GM19025 (cell line): ENCODE measurements at regions not wholly inside any gene's neighbourhood (a gene's known extent, or its start where the extent isn't known, plus 50 kb on each side); places are given as distances from the start of the nearest gene placed in this dataset.
A peak's percentile ranks its signal among the peaks of the same experiment; 100 is the strongest.

Experiments
- ATAC-seq: cut with Tn5 transposase; IDR thresholded peaks from one replicate; pipeline ENCODE4 v1.9.1; 2021; ENCODE audit warnings: mild to moderate bottlenecking, low read depth, moderate library complexity; ENCODE audit not compliant: unreplicated experiment

DNA sequence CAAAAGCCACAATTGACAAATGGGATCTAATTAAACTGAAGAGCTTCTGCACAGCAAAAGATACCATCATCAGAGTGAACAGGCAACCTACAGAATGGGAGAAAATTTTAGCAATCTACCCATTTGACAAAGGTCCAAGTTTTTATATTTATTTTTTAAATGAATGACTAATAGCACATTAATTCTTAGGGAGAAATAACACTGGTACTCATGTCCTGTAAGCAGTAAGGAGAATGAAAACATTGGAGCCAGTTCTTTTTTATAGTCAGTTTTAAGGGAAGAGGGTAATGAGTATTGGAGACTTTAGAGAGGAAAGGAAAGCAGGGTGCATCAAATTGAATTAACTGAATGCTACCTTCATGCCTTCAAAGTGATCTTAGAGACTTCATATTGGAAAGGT is 404.7 kb upstream of the TGFBR2 start:
- no peak for ATAC-seq

DNA sequence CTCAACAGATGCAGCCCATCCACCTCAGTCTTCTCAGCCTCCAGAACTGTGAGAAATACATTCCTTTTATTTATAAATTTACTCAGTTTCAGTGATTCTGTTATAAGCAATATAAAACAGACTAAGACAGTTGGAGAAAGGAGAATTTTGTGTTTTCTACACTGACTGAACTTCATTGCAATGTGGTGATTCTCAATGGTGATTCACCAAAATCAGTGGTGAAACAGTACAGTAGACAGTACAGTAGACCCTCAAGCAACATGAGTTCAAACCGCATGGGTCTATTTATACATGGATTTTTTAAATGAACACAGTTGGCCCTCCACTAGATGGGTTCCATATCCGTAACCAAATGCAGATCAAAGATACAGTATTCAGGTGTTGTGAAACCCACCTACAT is 403.1 kb upstream of the TGFBR2 start:
- ATAC-seq, result no peak

DNA sequence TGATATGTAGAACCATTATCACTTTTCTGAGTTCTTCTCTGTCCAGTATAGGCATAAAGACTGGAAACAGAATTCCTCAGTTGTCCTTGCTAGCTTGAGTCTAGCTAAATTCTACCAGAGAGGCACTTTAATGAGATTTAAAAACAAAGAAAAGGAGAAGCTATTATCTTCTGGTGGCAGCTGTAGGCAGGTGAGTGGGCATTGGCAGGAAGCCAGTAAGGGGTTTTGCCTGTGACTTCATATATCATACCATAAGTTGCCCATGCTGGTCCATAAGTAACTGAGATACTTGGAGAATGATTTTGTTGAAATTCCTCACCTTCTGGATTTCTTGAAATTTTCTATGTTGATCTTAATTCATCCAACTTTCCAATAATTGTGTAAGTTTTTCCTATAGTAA is 402.3 kb upstream of the TGFBR2 start:
- no peak for ATAC-seq

DNA sequence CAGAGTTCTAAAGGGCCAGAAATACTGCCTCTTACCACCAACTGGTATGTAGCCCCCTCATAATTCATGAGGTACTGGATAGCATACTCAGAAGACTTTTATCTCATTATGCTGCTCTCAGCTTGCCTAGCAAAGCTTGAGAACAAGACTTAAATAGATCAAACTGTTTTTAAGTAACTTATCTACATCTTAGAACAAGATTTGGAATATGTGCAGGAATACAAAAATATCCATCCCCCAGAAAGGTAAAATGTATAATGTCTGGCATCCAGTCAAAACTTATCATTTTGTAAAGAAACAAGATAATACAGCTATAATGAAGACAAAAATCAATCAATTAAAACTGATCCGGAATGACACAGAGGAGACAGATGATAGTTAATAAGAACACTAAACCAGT is 400.4 kb upstream of the TGFBR2 start:
- ATAC-seq, result no peak

DNA sequence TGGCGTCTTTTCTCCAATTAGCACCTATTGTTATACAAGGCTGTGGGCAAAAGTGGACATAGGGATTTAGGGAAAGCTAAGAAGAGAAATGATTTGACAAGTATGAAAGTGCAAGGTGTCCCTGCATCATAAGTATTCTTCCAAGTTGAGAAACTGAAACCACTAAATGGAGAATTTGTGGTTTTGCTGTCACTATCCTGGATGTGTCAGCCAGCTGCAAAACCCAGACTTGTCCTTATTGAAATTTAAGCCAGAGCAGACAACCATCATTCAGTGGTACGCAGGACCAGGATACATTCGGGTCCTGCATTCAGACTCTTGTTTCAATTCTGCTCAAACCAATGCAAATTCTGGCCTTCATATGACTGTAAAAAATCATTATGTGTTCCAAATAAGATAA is 384.8 kb upstream of the TGFBR2 start:
- ATAC-seq, result no peak

DNA sequence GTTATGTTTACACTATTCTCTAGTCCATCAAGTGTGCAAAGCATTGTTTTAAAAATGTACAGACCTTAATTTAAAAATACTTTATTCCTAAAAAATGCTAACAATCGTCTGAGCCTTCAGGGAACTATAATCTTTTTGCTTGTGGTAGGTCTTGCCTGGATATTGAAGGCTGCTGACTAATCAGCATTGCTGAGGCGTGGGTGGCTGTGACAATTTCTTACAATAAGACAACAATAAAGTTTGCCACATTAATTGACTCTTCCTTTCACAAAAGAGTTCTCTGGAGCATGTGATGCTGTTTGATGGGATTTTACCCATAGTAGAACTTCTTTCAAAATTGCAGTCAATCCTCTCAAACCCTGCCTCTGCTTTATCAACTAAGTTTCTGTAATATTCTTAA is 384.0 kb upstream of the TGFBR2 start:
- no peak for ATAC-seq

DNA sequence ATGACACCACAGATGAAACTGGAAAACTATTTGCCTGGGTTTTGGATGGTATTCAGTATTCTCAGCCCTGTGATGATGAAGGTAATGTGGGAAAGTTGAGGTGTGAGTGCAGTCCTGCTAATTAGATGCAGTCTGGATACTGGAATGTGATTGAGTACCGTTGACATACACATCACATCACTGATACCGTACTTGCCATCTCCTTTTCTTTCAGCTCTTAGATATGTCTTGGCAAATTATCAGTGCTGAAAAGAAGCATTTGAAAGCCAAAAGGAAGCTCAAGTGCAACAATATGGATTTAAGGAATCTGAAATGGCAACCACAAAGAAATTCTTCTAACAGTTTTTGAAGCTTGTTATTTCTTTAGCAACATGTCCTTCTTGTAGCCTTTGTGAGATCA is 381.4 kb upstream of the TGFBR2 start:
- ATAC-seq, result no peak

DNA sequence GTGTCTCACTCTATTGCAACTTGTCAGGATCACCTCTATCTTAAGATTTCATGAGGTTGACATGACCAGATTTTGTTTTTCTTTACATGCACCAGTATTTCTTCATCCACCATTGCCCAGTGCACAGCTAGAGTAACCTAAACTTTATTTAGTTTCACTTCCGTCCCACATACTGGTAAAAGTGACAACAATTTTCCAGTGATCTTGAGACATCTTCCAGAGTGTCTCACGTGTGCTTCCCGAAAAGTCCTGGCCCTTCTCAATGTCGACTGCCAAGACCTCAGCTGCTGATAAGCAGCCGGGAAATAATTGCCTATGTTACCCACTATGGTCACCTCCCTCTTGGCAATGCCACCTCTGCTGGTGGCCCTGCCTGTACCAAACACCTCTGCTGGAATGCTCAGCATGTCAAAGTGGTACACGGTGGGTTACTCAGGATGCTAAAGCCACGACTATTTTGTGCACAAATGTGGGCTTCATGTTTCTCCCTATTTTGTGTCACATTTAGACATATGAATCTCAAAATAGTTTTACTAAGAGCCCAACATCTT is 379.7 kb upstream of the TGFBR2 start:
- no peak for ATAC-seq

DNA sequence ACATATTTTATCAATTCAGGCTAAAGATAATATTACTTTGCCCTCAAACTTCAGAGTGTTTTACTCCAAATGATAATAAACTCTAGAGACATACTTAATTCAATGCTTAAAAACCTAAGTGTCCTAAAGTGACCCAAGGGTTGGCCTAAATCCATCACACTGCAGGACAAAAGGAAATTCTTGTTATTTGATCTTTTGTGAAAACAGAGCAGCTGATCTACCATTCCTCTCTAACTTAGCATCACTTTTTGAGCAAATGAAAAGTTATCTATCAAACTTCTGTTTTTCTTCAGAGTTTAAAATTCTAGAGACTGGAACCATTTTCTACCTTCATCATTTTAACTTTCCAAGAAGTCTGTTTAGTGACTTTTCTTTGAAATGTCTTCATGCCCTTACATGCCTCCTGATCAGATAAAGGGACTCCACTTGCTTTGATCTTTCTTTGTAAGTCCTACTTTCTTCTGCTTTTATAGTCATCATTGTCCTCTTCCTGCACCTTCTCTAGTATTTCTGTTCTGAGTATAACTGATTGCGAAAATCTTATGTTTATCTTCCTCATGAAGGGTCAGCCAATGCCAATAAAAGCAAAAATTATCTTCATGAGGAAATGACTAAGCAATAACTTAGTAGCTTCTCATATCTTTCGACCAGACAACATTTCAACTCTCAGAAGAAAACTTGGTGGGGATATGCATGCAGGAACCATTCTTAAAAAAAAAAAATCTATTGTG is 378.7 kb upstream of the TGFBR2 start:
- ATAC-seq, result no peak

DNA sequence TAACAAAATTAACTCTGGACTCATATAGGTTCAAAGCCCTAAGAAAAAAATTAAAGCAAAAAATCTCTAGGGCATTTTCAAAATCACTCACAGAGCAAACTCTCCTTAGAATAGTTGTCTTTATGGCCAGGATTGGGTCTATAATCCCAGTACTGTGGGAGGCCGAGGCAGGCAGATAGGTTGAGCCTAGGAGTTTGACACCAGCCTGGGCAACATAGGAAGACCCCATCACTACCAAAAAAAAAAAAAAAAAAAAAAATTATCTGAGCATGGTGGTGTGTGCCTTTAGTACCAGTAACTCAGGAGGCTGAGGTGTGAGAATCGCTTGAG is 378.1 kb upstream of the TGFBR2 start:
- no peak for ATAC-seq

DNA sequence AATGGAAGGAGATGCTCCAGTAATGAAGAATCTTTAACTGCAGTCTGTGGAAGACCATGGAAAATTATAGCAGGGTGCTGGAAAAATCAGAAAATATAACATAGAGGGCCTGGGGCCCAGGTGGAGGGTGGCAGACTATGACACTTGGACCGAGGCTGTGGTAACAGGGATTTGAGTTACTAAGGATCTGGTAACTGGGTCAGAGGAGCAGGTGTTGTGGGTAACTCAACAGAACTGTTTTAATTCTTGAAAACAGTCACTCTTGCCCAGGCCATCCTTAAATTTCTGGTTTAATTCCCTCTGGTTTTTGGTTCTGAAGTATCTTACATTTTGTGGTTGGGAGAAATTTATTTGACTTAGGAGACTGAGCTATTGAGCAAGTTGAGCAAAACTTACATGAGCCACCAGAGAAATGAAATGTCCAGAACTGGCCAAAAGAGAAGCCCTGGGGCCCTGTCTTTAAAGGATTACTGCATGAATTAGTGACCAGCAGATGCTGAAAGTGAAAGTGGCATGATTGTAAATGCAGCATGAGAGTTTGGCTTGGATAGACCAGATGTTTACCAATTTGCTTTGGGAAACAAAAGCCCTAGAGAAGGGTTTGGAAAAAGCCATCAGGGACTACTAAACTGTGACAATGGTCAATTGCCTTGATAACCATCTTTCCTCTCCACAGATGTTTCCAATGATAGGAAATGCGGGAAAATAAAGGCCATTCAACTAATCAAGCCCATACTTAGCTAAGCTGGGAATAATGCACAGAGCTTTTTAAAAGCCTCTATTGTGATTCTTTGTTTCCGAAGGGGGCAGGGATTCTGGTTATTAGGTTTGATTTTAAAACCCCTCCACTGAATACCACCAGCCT is 374.9 kb upstream of the TGFBR2 start:
- ATAC-seq, result no peak

DNA sequence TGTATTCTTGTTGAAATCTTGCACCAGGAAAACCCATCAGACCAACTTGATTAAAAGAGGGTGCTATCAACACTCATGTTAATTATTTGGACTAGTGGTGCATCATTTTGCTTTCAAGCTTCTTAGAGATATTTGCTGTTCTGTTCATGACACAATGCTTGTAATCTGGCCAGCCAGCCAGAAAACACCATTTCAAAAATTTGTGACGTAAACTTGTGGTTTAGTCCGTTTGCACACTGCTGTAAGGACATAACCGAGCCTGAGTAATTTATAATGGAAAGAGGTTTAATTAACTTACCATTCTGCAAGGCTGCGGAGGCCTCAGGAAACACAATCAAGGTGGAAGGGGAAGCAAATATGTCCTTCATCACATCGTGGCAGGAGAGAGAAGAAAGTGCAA is 374.3 kb upstream of the TGFBR2 start:
- ATAC-seq, result no peak

DNA sequence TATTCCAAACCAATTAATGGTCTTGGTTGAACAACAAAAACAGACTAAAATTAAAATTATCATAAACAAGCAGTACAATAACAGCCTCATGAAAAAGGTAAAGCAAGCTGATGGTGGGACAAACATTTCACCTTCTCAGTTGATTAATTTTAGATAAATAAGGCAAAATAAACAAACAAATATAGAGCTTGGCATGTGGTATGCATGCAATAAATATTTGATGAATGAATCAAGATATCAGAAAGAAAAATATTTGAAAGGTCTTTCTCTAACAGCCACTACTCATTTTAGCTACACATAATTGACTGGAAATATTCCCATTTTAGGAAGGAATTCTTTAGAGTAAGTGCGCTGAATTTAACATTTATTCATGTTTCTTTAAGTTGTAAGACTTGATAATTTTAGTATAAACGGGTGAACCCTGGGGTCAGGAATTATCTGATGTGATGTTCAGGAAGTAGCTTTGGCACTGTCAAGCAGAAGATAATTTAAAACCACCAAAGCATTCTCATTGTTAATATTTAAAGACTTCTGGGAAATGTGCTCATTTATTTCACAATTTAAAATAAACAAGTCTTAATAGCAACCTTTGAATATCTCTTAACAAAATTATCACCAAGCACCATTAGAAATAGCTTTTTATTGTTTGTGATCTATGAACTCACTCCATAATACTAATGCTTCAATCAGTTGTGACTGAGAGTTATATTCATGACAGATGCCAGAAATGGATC is 372.3 kb upstream of the TGFBR2 start:
- no peak for ATAC-seq

DNA sequence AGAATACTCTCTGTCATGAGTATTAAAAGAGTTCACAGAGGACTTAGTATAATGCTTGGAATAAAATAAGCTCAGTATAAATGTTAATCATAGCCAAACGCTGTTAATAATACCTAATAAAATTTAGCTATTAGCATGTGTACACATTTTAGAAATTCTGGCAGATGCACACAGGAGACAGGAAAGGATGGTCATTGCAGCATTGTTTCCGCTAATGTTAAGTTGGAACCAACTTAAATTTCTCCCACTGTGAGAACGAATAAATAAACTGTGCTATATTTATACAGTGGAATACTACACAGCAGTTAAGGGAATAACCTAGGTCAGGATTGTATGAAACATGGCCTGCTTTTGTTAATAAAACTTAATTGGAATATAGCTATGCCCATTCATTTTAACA is 370.4 kb upstream of the TGFBR2 start:
- no peak for ATAC-seq

DNA sequence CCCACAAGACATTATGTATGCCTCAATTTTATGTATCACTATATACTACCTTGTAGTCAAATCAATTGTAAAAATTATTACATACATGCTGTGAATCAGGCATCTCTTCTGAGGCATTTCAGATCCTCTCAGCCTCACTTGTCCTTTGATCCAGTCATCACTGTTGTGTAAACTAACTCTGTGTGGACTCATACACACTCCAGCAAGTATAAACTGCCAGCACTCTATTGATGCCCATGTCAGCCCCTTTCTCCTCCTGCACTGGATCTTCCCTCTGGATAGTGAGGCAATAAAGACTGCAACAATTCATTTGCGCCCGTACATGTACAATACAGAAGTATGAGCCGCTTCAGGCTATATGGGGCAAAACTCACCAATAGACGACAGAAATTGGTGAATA is 364.7 kb upstream of the TGFBR2 start:
- no peak for ATAC-seq

DNA sequence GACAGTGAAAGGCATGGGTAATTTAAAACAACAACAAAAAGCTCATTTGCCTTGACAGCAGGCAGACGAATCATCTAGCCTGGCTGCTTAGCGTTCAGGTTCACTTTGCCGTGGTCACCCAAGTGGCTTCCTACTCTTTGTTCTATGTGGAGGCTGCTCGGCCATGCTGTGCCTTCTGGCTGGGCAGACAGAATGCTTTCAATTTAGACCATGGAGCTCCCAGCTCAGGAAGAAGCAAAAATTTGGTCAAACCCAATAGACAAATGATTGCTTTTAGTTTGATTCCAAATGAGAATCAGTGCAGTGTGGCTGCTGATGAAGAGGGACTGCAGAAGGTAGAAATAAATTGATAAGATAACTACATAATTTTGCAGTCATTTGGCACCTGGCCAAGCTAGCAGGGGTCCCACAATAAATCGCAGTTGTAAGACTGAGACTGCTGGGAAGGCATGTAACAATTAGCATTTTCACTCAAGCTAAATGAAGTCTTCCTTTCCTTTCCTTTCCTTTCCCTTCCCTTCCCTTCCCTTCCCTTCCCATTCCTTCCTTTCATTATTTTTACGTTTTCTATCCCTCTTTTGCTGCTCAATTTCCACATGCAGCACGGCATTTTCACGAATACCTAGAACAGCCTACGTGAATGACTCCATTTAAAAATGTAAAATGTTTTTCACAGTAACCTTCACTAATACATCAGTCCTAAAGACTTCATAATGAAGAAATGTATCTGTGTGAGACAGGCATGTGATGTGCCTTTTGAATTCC is 360.4 kb upstream of the TGFBR2 start:
- ATAC-seq, result no peak

DNA sequence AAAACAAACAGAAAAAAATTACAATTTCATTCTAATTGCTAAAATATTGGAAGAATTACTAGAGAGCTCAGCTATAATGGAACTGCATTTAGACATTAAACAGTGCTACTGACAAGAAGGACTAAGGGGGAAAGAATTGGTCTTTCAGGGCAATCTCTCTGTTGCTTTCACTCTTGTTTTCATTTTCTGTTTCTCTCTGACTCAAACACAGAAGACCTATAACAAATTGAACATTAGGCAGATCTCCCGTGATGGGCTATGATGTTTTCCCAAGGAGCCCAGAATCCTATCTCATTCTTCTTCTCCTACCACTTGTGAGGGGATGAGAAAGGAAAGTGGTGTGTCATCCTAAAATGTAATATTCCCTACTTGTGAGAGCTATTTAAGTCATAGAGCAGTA is 358.0 kb upstream of the TGFBR2 start:
- ATAC-seq, result peak; percentile 81

DNA sequence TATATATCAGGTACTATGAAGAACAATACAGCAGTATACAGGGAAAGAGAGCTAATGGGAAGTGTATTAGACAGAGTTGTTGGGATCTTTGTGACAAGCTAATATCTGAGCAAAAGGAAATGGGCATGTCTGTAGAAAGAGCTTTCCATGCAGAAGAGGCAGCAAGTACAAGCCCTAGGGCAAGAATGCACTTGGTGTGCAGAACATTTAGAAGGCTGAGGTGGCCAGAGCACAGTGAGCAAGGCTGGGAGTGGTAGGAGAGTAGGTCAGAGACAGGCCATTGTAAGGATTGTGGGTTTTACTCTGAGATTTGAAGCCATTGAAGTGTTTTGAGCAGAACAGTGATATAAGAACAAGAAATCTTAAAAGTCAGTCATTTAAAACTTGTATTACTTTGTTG is 353.9 kb upstream of the TGFBR2 start:
- ATAC-seq, result no peak

DNA sequence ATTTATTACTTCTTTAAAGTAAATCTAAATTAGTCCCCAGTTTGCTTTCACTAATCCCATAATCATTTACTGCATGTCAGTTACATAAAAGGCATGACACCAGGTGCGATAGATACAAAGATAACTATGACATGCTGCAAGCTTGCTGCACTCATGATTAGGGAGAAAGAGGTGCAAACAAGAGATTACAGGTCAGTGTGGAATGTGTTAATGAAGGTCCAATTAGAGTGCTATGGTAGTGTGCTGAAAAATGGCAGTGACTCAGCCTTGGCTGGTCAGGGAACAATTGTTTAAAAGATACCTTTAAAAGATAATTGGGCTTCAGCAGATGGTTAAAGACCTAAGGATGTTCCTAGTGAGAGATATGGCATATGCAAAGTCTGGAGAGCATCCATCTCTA is 352.6 kb upstream of the TGFBR2 start:
- no peak for ATAC-seq

DNA sequence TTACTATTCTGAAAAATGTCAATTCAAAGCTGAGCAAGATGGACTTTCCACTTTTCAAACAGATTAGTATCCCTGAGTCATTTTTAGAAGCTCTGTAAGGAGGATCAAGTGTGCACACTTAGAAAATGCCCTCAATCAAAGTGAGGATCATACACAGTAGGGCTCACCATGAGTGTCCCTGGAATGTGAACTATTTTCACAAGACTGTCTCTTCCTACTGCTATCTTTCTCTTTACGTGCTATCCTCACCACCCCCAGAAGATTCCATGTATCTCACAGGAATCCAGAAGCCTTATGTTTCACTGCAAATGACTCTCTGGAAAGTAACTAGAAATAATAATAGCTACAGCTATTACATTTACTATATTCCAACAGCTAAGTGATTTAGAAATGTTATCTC is 349.9 kb upstream of the TGFBR2 start:
- no peak for ATAC-seq
